Activated naive CD8-positive, alpha-beta T cell (primary cell): ENCODE measurements at regions not wholly inside any gene's neighbourhood (a gene's known extent, or its start where the extent isn't known, plus 50 kb on each side); places are given as distances from the start of the nearest gene placed in this dataset.

Experiments used
- H3K27ac Mint-ChIP-seq: one replicate; pipeline ENCODE4 v1.8.0; 2021; ENCODE audit warnings: mixed read lengths
- H3K27me3 Mint-ChIP-seq: one replicate; pipeline ENCODE4 v1.8.0; 2021; ENCODE audit warnings: mixed read lengths
- H3K36me3 Mint-ChIP-seq: one replicate; pipeline ENCODE4 v1.8.0; 2021; ENCODE audit warnings: mixed read lengths
- H3K4me1 Mint-ChIP-seq: one replicate; pipeline ENCODE4 v1.8.0; 2021; ENCODE audit warnings: low read depth, mixed read lengths
- H3K4me3 Mint-ChIP-seq: one replicate; pipeline ENCODE4 v1.8.0; 2021; ENCODE audit warnings: mild to moderate bottlenecking, mixed read lengths
- H3K9me3 Mint-ChIP-seq: one replicate; pipeline ENCODE4 v1.8.0; 2021; ENCODE audit warnings: low read depth, mixed read lengths

- no peaks in the 10 kb centered on the region for H3K9me3 Mint-ChIP-seq
- no peak overlapping the region for H3K4me3 Mint-ChIP-seq
- H3K4me1 Mint-ChIP-seq = no peaks in the 10 kb centered on the region
- peaks cover 18% of the 10 kb centered on the region for H3K27me3 Mint-ChIP-seq
- H3K27ac Mint-ChIP-seq = no peak overlapping the region
- H3K36me3 Mint-ChIP-seq = peaks cover 5% of the 10 kb centered on the region
Observed at GRCh38 chr19:29283366-29283765, 70.4 kb upstream of the UQCRFS1 start.

DNA sequence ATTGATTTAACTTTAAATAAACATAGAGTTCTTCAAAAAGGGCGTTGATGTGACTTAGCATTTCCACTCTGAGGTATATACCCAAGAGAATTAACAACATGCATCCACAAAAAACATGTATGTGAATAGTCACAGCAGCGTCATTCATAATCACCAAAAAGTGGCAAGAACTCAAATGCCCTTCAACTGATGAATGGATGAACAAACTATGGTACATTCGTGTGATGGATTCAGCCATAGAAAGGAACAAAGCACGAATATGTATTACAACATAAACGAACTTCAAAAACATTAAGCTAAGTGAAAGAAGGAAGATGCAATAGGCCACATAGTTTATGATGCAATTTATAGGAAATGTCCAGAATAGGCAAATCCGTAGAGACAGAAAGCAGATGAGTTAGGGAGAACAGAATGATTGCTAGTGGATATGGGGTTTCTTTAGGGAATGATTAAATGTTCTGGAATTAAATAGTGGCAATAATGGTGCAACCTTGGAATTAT is 72.3 kb upstream of the UQCRFS1 start:
- H3K9me3 Mint-ChIP-seq = no peaks in the 10 kb centered on the region
- no peak overlapping the region for H3K4me3 Mint-ChIP-seq
- H3K36me3 Mint-ChIP-seq = peaks cover 5% of the 10 kb centered on the region
- H3K27ac Mint-ChIP-seq = no peak overlapping the region
- H3K4me1 Mint-ChIP-seq = no peaks in the 10 kb centered on the region
- peaks cover 22% of the 10 kb centered on the region for H3K27me3 Mint-ChIP-seq

GRCh38 chr19:29285878-29286277 is 72.9 kb upstream of the UQCRFS1 start:
- Mint-ChIP-seq H3K27me3 (peaks cover 16% of the 10 kb centered on the region), H3K36me3 (no peaks in the 10 kb centered on the region), H3K4me3 (no peak overlapping the region), H3K4me1 (no peaks in the 10 kb centered on the region), H3K27ac (no peak overlapping the region), H3K9me3 (no peaks in the 10 kb centered on the region)

DNA sequence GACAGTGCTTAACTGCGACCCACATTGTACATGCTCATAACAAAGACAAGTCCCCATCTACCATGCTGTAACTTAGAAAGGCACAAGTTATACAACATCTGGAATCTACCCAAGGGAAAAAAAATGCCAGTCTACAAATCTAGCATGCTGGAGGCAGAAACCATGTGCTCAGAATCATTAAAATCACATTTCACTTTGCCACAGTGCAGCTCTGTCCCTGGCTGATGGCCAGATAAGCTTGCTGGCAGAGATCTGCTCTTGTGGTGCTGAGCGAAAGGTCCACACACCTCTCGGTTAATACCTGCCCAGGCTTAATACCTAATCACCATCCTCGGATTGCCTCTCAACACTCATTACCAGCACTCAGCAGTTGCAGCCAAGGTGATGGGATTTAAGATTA is 74.1 kb upstream of the UQCRFS1 start:
- peaks cover 17% of the 10 kb centered on the region for H3K27me3 Mint-ChIP-seq
- no peak overlapping the region for H3K4me3 Mint-ChIP-seq
- no peak overlapping the region for H3K27ac Mint-ChIP-seq
- H3K4me1 Mint-ChIP-seq = no peaks in the 10 kb centered on the region
- H3K36me3 Mint-ChIP-seq = no peaks in the 10 kb centered on the region
- H3K9me3 Mint-ChIP-seq = no peaks in the 10 kb centered on the region

GRCh38 chr19:29288256-29288655 is 75.3 kb upstream of the UQCRFS1 start:
- Mint-ChIP-seq H3K9me3 (no peaks in the 10 kb centered on the region), H3K27ac (no peak overlapping the region), H3K27me3 (peaks cover 12% of the 10 kb centered on the region), H3K36me3 (no peaks in the 10 kb centered on the region), H3K4me1 (no peaks in the 10 kb centered on the region), H3K4me3 (no peak overlapping the region)

- Mint-ChIP-seq H3K4me3 (no peak overlapping the region), H3K4me1 (no peaks in the 10 kb centered on the region), H3K27ac (no peak overlapping the region), H3K36me3 (no peaks in the 10 kb centered on the region), H3K9me3 (no peaks in the 10 kb centered on the region), H3K27me3 (peaks cover 12% of the 10 kb centered on the region)
Observed at GRCh38 chr19:29289020-29289419, 76.1 kb upstream of the UQCRFS1 start.

DNA sequence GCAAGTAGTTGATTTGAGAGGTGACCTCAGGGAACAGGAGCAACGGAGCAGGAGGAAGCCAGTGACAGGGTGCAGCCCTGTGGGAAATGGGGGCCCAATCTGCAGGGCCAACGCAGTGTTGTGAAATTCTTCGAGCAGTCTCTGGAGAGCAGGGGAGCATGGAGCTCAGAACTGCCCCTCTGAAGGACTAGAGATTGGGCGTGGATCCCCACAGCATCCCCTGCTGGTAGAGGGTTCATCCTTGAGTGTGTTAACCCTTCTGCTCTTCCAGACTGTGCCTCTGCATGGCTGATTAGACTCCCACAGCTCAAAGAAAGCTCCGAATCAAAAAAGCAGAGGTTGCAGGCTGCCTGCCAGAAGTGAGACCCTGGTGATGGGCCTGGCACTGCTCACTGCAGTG is 77.9 kb upstream of the UQCRFS1 start:
- H3K9me3 Mint-ChIP-seq = no peaks in the 10 kb centered on the region
- no peaks in the 10 kb centered on the region for H3K36me3 Mint-ChIP-seq
- H3K27ac Mint-ChIP-seq = no peak overlapping the region
- no peak overlapping the region for H3K4me3 Mint-ChIP-seq
- H3K4me1 Mint-ChIP-seq = no peaks in the 10 kb centered on the region
- H3K27me3 Mint-ChIP-seq = peaks cover 12% of the 10 kb centered on the region

- Mint-ChIP-seq H3K27ac (no peak overlapping the region), H3K36me3 (no peaks in the 10 kb centered on the region), H3K27me3 (peaks cover 12% of the 10 kb centered on the region), H3K4me1 (no peaks in the 10 kb centered on the region), H3K4me3 (no peak overlapping the region), H3K9me3 (no peaks in the 10 kb centered on the region)
Observed at GRCh38 chr19:29292153-29292552, 79.2 kb upstream of the UQCRFS1 start.

DNA sequence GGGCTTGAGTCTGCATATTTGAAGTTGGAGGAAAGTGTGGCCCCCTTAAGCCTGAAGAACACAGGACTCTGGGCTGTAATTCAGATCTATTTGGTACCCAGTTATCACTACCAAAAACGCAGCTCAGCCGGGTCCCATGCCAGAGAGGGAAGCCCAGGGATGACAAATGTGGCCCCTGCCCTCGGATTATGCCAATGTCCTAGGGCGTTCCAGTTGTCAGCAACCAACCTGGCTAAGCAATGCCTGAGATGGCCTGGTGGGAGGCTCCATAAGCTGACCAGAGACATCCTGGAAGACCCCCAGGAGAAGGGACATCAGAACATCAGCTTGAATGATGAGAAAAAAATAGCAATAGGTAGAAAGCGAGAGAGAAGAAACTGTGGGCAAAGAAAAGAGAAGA is 79.6 kb upstream of the UQCRFS1 start:
- H3K4me1 Mint-ChIP-seq = no peaks in the 10 kb centered on the region
- no peaks in the 10 kb centered on the region for H3K36me3 Mint-ChIP-seq
- H3K4me3 Mint-ChIP-seq = no peak overlapping the region
- no peaks in the 10 kb centered on the region for H3K9me3 Mint-ChIP-seq
- H3K27ac Mint-ChIP-seq = no peak overlapping the region
- peaks cover 12% of the 10 kb centered on the region for H3K27me3 Mint-ChIP-seq

- Mint-ChIP-seq H3K4me3 (no peak overlapping the region), H3K27ac (no peak overlapping the region), H3K9me3 (no peaks in the 10 kb centered on the region), H3K36me3 (no peaks in the 10 kb centered on the region), H3K4me1 (no peaks in the 10 kb centered on the region), H3K27me3 (peaks cover 9% of the 10 kb centered on the region)
Observed at GRCh38 chr19:29293292-29293691, 80.3 kb upstream of the UQCRFS1 start.

DNA sequence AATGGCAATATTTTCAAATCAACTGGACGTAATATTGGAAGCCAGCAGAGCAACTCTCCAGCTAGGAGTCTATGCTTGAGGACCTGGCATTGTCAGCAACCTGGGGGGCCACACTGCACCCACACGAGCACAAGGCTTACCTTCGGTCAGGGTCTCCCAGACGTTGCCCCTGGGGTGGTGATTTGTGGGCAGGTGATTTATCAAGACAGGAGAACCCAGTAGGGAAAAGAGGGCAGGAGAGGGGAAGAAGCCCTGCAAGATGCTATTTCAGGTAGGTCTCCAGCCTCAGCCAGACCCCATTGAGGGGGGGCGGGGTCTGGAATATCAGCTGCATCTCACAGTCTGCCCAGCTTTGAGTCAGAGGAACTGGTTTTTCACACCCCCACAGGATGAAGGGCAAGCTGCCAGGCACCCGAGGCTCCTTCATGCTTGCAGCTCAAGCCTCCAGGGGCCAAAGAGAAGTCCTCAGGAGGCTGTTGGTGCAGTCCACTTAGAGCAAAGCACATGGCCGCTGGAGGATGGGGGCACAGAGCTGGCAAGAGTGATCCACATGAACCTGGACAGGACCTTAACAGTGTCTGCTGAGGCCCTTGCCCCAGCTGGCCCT is 80.9 kb upstream of the UQCRFS1 start:
- Mint-ChIP-seq H3K9me3 (no peaks in the 10 kb centered on the region), H3K36me3 (no peaks in the 10 kb centered on the region), H3K27me3 (peaks cover 7% of the 10 kb centered on the region), H3K4me3 (no peak overlapping the region), H3K4me1 (no peaks in the 10 kb centered on the region), H3K27ac (no peak overlapping the region)

DNA sequence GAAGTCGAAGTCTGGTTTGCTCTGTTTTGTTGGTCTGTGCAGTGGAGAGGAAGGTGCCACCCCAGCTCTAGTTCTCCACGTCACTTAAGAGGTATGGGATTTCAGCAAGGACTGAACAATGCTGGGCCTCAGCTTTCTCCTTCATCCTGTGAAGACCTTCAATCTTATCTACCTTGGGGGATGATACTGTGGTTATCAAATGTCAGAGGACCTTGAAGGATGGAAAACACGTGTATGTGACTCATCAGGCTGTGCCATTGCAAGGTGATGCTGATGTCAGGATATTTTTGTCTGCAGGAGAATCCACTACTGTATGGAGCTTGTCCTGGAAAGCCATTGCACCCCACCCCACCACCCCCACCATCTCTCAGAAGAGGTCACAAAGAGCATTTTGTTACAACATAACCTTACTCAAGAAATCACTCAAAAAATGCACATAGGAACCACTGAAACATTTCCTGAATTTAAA is 81.4 kb upstream of the UQCRFS1 start:
- Mint-ChIP-seq H3K27me3 (peaks cover 7% of the 10 kb centered on the region), H3K36me3 (no peaks in the 10 kb centered on the region), H3K27ac (no peak overlapping the region), H3K4me3 (no peak overlapping the region), H3K4me1 (no peaks in the 10 kb centered on the region), H3K9me3 (no peaks in the 10 kb centered on the region)

DNA sequence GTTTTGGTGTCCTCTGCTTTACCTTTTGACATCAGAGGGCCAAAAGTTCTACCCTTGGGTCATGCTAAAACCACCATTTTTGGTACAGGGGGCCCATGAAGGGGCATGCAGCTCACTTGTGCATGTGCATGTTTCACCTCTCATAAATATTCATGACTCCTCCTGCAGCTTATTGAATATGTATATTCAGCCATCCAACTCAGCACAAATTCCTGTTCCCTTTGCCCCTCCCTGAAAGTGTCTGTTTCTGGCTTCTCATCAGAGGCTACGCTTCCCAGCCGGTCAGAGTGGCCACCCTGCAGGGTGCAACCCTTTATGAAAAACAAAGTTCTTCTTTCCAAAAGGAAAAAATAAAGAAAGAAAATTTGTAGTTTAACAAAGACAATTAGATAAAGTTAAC is 82.3 kb upstream of the UQCRFS1 start:
- no peaks in the 10 kb centered on the region for H3K4me1 Mint-ChIP-seq
- no peak overlapping the region for H3K4me3 Mint-ChIP-seq
- no peaks in the 10 kb centered on the region for H3K36me3 Mint-ChIP-seq
- no peak overlapping the region for H3K27ac Mint-ChIP-seq
- H3K27me3 Mint-ChIP-seq = peaks cover 4% of the 10 kb centered on the region
- H3K9me3 Mint-ChIP-seq = no peaks in the 10 kb centered on the region

GRCh38 chr19:29297381-29297780 is 84.4 kb upstream of the UQCRFS1 start:
- Mint-ChIP-seq H3K27ac (no peak overlapping the region), H3K27me3 (no peaks in the 10 kb centered on the region), H3K4me1 (no peaks in the 10 kb centered on the region), H3K4me3 (no peak overlapping the region), H3K36me3 (no peaks in the 10 kb centered on the region), H3K9me3 (no peaks in the 10 kb centered on the region)

DNA sequence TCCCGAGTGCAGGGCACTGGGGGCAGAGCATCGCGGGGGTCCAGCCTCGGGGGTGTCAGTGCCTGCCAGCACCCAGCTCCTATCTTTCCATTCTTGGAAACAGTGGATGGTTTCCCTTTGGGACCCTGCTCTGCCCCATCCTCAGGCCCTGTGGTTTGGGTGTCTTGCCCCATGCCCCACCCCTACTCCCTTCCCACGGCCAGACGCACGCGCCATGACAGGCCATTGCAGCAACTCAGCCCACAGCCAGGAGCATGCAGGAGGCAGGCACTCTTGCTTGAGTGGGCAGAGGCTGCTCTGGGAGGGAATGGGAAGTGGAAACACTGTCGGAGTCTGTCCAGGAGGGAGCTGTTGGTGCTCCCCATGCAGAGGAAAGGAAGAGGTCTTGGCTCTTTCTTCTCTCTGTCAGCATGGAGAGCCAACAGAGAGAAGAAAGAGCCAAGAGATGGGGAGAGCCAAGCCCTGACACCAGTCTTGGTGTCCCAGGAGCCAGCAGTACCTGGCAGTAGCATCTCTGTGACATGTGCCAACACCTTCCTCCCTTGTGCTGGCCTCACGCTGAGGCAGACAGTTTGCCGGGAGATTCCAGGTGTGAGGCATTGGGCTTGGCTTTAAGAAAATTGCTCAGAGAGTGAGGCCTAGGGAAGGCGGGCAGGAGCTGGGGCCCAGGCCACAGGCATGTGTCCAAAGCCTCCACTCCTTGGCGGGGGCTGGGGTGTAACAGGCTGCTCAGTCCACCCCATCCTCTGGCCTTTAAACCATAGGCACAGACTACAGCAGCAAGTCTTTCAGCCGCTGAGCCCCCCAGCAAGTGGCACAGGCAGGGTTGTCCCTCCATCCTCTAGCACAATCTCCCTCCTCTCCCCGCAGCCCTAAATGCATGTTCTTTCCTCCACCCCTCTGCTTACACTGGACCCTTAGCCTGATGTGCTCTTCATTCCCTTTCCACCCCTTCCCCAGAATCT is 86.7 kb upstream of the UQCRFS1 start:
- Mint-ChIP-seq H3K9me3 (no peaks in the 10 kb centered on the region), H3K27ac (no peak overlapping the region), H3K36me3 (no peaks in the 10 kb centered on the region), H3K4me1 (no peaks in the 10 kb centered on the region), H3K27me3 (no peaks in the 10 kb centered on the region), H3K4me3 (no peak overlapping the region)
